ENCODE measurements at regions not wholly inside any gene's neighbourhood (a gene's known extent, or its start where the extent isn't known, plus 50 kb on each side); places are given as distances from the start of the nearest gene placed in this dataset.

GRCh38 chr15:92719021-92719420, 63.4 kb upstream of the FAM174B start:
- Histone ChIP-seq H3K4me3 (ENCODE audit: insufficient read depth, low read length, poor library complexity, severe bottlenecking) (no peak overlapping the region), H3K79me2 (ENCODE audit: insufficient read depth, low read length) (no peaks in the 10 kb centered on the region), H3K9ac (ENCODE audit: low read length) (no peak overlapping the region), H4K20me1 (ENCODE audit: low read depth, low read length) (no peaks in the 10 kb centered on the region), H3K36me3 (ENCODE audit: low read length) (no peaks in the 10 kb centered on the region), H3F3A (ENCODE audit: insufficient read depth) (no peaks in the 10 kb centered on the region), H3K9me3 (ENCODE audit: insufficient read depth, low read length) (no peaks in the 10 kb centered on the region), H3K9me2 (replicated peaks; ENCODE audit: insufficient read depth, low read length) (no peaks in the 10 kb centered on the region), H2AFZ (ENCODE audit: low read depth, low read length, severe bottlenecking) (no peak overlapping the region), H3K4me2 (ENCODE audit: low read depth, low read length, poor library complexity, severe bottlenecking) (no peak overlapping the region), H3K27me3 (ENCODE audit: low read length) (no peaks in the 10 kb centered on the region), H3K27ac (ENCODE audit: low read depth, low read length) (no peak overlapping the region)
- TF ChIP-seq EZH2phosphoT487 (conservative IDR thresholded peaks at IDR 0.05; ENCODE audit: low read length) (no peak), CTCF (IDR thresholded peaks at IDR 0.05; ENCODE audit: insufficient read depth, low read length, poor library complexity, severe bottlenecking) (no peak)

DNA sequence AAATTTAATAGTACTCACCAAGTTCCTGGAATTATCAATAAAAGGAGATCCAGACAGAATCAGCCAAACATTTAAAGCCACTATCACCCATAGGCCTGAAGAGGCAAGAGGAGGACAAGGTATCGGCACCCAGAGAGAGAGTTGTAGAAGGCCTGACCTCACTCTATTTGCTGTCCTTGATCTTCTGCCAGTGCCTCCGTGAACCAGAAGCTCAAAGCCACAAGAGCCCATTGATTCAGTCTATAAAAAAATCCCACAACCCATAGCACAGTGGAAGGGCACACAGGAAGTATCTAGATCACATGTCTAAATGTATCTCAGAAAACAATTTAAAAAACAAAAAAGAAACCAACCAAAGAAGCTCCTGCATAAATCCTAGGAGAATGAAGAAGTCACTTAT, 68.6 kb upstream of the FAM174B start:
- Histone ChIP-seq H3K9ac (ENCODE audit: low read length) (no peak overlapping the region), H3K79me2 (ENCODE audit: insufficient read depth, low read length) (no peaks in the 10 kb centered on the region), H3K4me2 (ENCODE audit: low read depth, low read length, poor library complexity, severe bottlenecking) (no peak overlapping the region), H3K27ac (ENCODE audit: low read depth, low read length) (no peak overlapping the region), H3K9me2 (replicated peaks; ENCODE audit: insufficient read depth, low read length) (no peaks in the 10 kb centered on the region), H3K36me3 (ENCODE audit: low read length) (no peaks in the 10 kb centered on the region), H3K9me3 (ENCODE audit: insufficient read depth, low read length) (no peaks in the 10 kb centered on the region), H2AFZ (ENCODE audit: low read depth, low read length, severe bottlenecking) (no peak overlapping the region), H3K27me3 (ENCODE audit: low read length) (no peaks in the 10 kb centered on the region), H3K4me3 (ENCODE audit: insufficient read depth, low read length, poor library complexity, severe bottlenecking) (no peak overlapping the region), H4K20me1 (ENCODE audit: low read depth, low read length) (no peaks in the 10 kb centered on the region), H3F3A (ENCODE audit: insufficient read depth) (no peaks in the 10 kb centered on the region)
- TF ChIP-seq EZH2phosphoT487 (conservative IDR thresholded peaks at IDR 0.05; ENCODE audit: low read length) (no peak), CTCF (IDR thresholded peaks at IDR 0.05; ENCODE audit: insufficient read depth, low read length, poor library complexity, severe bottlenecking) (no peak)

- Histone ChIP-seq H3K36me3 (ENCODE audit: low read length) (no peaks in the 10 kb centered on the region), H4K20me1 (ENCODE audit: low read depth, low read length) (no peaks in the 10 kb centered on the region), H3K9me3 (ENCODE audit: insufficient read depth, low read length) (no peaks in the 10 kb centered on the region), H3K27ac (ENCODE audit: low read depth, low read length) (no peak overlapping the region), H2AFZ (ENCODE audit: low read depth, low read length, severe bottlenecking) (no peak overlapping the region), H3K79me2 (ENCODE audit: insufficient read depth, low read length) (no peaks in the 10 kb centered on the region), H3K27me3 (ENCODE audit: low read length) (no peaks in the 10 kb centered on the region), H3K9ac (ENCODE audit: low read length) (no peak overlapping the region), H3K4me3 (ENCODE audit: insufficient read depth, low read length, poor library complexity, severe bottlenecking) (no peak overlapping the region), H3F3A (ENCODE audit: insufficient read depth) (no peaks in the 10 kb centered on the region), H3K9me2 (replicated peaks; ENCODE audit: insufficient read depth, low read length) (no peaks in the 10 kb centered on the region), H3K4me2 (ENCODE audit: low read depth, low read length, poor library complexity, severe bottlenecking) (no peak overlapping the region)
- TF ChIP-seq EZH2phosphoT487 (conservative IDR thresholded peaks at IDR 0.05; ENCODE audit: low read length): no peak
- no peak for TF ChIP-seq CTCF (IDR thresholded peaks at IDR 0.05; ENCODE audit: insufficient read depth, low read length, poor library complexity, severe bottlenecking)
Measured at GRCh38 chr15:92725171-92725570, 69.6 kb upstream of the FAM174B start.

DNA sequence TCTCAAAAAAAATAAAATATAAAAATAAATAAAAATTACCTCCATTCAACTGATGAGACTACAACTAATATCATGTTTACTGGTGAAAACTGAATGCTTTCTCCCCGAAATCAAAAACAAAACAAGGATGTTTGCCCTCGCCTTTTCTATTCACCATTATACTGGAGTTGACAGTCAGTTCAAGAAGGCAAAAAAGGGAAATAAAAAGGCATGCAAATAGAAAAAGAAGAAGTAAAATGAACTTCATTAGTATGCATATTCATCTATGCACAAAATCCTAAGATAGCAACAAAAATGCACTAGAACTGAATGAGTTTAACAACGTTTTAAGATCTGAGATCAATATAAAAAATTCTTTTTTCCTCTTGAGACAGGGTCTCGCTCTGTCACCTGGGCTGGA, 72.7 kb upstream of the FAM174B start:
- no peak overlapping the region for H3K4me2 ChIP-seq (ENCODE audit: low read depth, low read length, poor library complexity, severe bottlenecking)
- H3F3A ChIP-seq (ENCODE audit: insufficient read depth): no peaks in the 10 kb centered on the region
- no peaks in the 10 kb centered on the region for H3K9me3 ChIP-seq (ENCODE audit: insufficient read depth, low read length)
- H3K79me2 ChIP-seq (ENCODE audit: insufficient read depth, low read length): no peaks in the 10 kb centered on the region
- H3K36me3 ChIP-seq (ENCODE audit: low read length): no peaks in the 10 kb centered on the region
- no peak overlapping the region for H3K4me3 ChIP-seq (ENCODE audit: insufficient read depth, low read length, poor library complexity, severe bottlenecking)
- TF ChIP-seq CTCF (IDR thresholded peaks at IDR 0.05; ENCODE audit: insufficient read depth, low read length, poor library complexity, severe bottlenecking): no peak
- TF ChIP-seq EZH2phosphoT487 (conservative IDR thresholded peaks at IDR 0.05; ENCODE audit: low read length): no peak
- no peaks in the 10 kb centered on the region for H4K20me1 ChIP-seq (ENCODE audit: low read depth, low read length)
- H3K9me2 ChIP-seq (replicated peaks; ENCODE audit: insufficient read depth, low read length): no peaks in the 10 kb centered on the region
- H3K27ac ChIP-seq (ENCODE audit: low read depth, low read length): no peak overlapping the region
- no peak overlapping the region for H2AFZ ChIP-seq (ENCODE audit: low read depth, low read length, severe bottlenecking)
- H3K9ac ChIP-seq (ENCODE audit: low read length): no peak overlapping the region
- H3K27me3 ChIP-seq (ENCODE audit: low read length): no peaks in the 10 kb centered on the region

All from SU-DHL-6 (cell line).